Body of pancreas (tissue), 4 donors: ENCODE measurements at regions not wholly inside any gene's neighbourhood (a gene's known extent, or its start where the extent isn't known, plus 50 kb on each side); places are given as distances from the start of the nearest gene placed in this dataset.

Experiments
- POLR2A ChIP-seq, 3 donors: fragments of 450-650 bp; IDR thresholded peaks; one replicate each; pipeline ENCODE4 v1.6.1; 2016; ENCODE audit warnings: antibody characterized with exemption in 3 of 3, mild to moderate bottlenecking in 2 of 3
- TF ChIP-seq, protein P1 (sequence below), 7 experiments: fragments of 450-650 bp in 4 of 7; fragments of 200-600 bp in 3 of 7; sonication (generic) in 3 of 7; IDR thresholded peaks; one replicate each; pipeline ENCODE4 v1.5.1; 2016 to 2019; ENCODE audit warnings: antibody characterized with exemption in 7 of 7

DNA sequence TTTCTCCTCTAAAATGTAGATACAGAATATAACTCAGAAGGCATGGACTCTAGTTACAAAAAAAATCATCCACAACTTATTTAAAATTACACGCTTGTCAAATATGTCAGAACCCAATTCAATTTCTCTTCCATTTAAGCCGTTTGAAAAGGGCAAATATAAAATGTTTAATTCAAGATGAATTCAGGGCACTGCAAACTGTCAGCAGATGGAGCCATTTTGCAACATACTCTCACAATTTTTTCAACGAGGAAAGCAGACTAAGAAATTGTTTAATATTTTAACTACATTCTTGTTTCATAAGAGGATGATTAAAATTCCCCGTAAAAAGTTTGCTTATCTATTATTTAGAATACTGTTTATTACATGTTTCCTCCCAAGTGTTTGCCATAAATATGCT is 321.3 kb upstream of the CPXCR1 start:
- TF ChIP-seq, protein P1, sequence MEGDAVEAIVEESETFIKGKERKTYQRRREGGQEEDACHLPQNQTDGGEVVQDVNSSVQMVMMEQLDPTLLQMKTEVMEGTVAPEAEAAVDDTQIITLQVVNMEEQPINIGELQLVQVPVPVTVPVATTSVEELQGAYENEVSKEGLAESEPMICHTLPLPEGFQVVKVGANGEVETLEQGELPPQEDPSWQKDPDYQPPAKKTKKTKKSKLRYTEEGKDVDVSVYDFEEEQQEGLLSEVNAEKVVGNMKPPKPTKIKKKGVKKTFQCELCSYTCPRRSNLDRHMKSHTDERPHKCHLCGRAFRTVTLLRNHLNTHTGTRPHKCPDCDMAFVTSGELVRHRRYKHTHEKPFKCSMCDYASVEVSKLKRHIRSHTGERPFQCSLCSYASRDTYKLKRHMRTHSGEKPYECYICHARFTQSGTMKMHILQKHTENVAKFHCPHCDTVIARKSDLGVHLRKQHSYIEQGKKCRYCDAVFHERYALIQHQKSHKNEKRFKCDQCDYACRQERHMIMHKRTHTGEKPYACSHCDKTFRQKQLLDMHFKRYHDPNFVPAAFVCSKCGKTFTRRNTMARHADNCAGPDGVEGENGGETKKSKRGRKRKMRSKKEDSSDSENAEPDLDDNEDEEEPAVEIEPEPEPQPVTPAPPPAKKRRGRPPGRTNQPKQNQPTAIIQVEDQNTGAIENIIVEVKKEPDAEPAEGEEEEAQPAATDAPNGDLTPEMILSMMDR (IDR thresholded peaks at IDR 0.05), result no peak
- no peak for TF ChIP-seq POLR2A (IDR thresholded peaks at IDR 0.05)
